ENCODE measurements at regions not wholly inside any gene's neighbourhood (a gene's known extent, or its start where the extent isn't known, plus 50 kb on each side); places are given as distances from the start of the nearest gene placed in this dataset.

GRCh38 chrX:40834225-40834624, 98.9 kb upstream of the MED14 start:
- Histone ChIP-seq H3K4ac (ENCODE audit: low read depth in 1 of 2, low read length in 2 of 2) (no peak overlapping the region), H3K18ac (ENCODE audit: low read depth in 1 of 2, low read length in 2 of 2) (no peak overlapping the region), H4K8ac (ENCODE audit: low read length) (no peak overlapping the region), H4K91ac (ENCODE audit: low read length) (no peak overlapping the region), H3K4me3 (ENCODE audit: insufficient read depth in 1 of 2, low read depth in 1 of 2, low read length in 2 of 2) (no peak overlapping the region), H3K23ac (ENCODE audit: low read length in 2 of 2) (no peak overlapping the region), H3K27ac (ENCODE audit: low read length, poor library complexity, severe bottlenecking) (no peak overlapping the region), H3K9ac (ENCODE audit: low read length) (no peak overlapping the region), H2BK5ac (ENCODE audit: low read depth, low read length, poor library complexity, severe bottlenecking) (no peak overlapping the region), H2AK5ac (ENCODE audit: low read length, severe bottlenecking) (no peak overlapping the region), H2BK12ac (ENCODE audit: low read length in 2 of 2) (no peak overlapping the region), H3K4me1 (ENCODE audit: control insufficient read depth, insufficient read depth, low read depth, low read length) (no peaks in the 10 kb centered on the region), H2BK15ac (ENCODE audit: low read depth, poor library complexity, severe bottlenecking) (no peak overlapping the region), H3K14ac (ENCODE audit: low read length in 2 of 2) (no peak overlapping the region), H3K9me3 (ENCODE audit: control insufficient read depth, low read length) (peaks cover 10% of the 10 kb centered on the region), H3K4me2 (ENCODE audit: low read length, poor library complexity, severe bottlenecking) (no peak overlapping the region), H3K36me3 (ENCODE audit: control insufficient read depth in 1 of 2, insufficient read depth in 2 of 2, low read depth in 1 of 2, low read length in 2 of 2) (no peaks in the 10 kb centered on the region), H3K27me3 (ENCODE audit: control insufficient read depth in 1 of 2, insufficient read depth in 1 of 2, low read length in 2 of 2) (peaks cover 0 to 32% of the 10 kb centered on the region in 2 experiments), H2BK120ac (ENCODE audit: low read depth, low read length) (no peak overlapping the region), H3K79me1 (replicated peaks; ENCODE audit: low read length, poor library complexity, severe bottlenecking) (no peaks in the 10 kb centered on the region), H2AFZ (ENCODE audit: low read depth, low read length) (no peak overlapping the region)
- WGBS, result 95% methylated on average over 32 of the region's 33 CpGs
- DNase-seq, result no peak

- no peak overlapping the region for H3K14ac ChIP-seq (ENCODE audit: low read length in 2 of 2)
- no peak overlapping the region for H2AFZ ChIP-seq (ENCODE audit: low read depth, low read length)
- no peak overlapping the region for H3K9ac ChIP-seq (ENCODE audit: low read length)
- no peak overlapping the region for H2BK5ac ChIP-seq (ENCODE audit: low read depth, low read length, poor library complexity, severe bottlenecking)
- H4K91ac ChIP-seq (ENCODE audit: low read length), result no peak overlapping the region
- no peak overlapping the region for H2BK120ac ChIP-seq (ENCODE audit: low read depth, low read length)
- peaks cover 0 to 37% of the 10 kb centered on the region in 2 experiments for H3K27me3 ChIP-seq (ENCODE audit: control insufficient read depth in 1 of 2, insufficient read depth in 1 of 2, low read length in 2 of 2)
- WGBS, result 90% methylated on average over 6 of the region's 7 CpGs
- H3K4me1 ChIP-seq (ENCODE audit: control insufficient read depth, insufficient read depth, low read depth, low read length), result no peaks in the 10 kb centered on the region
- H3K4me3 ChIP-seq (ENCODE audit: insufficient read depth in 1 of 2, low read depth in 1 of 2, low read length in 2 of 2), result no peak overlapping the region
- peaks cover 19% of the 10 kb centered on the region for H3K9me3 ChIP-seq (ENCODE audit: control insufficient read depth, low read length)
- H3K36me3 ChIP-seq (ENCODE audit: control insufficient read depth in 1 of 2, insufficient read depth in 2 of 2, low read depth in 1 of 2, low read length in 2 of 2), result no peaks in the 10 kb centered on the region
- no peak overlapping the region for H3K4ac ChIP-seq (ENCODE audit: low read depth in 1 of 2, low read length in 2 of 2)
- H3K79me1 ChIP-seq (replicated peaks; ENCODE audit: low read length, poor library complexity, severe bottlenecking), result no peaks in the 10 kb centered on the region
- no peak overlapping the region for H4K8ac ChIP-seq (ENCODE audit: low read length)
- H2AK5ac ChIP-seq (ENCODE audit: low read length, severe bottlenecking), result no peak overlapping the region
- H3K27ac ChIP-seq (ENCODE audit: low read length, poor library complexity, severe bottlenecking), result no peak overlapping the region
- no peak for DNase-seq
- no peak overlapping the region for H2BK12ac ChIP-seq (ENCODE audit: low read length in 2 of 2)
- H2BK15ac ChIP-seq (ENCODE audit: low read depth, poor library complexity, severe bottlenecking), result no peak overlapping the region
- no peak overlapping the region for H3K4me2 ChIP-seq (ENCODE audit: low read length, poor library complexity, severe bottlenecking)
- no peak overlapping the region for H3K23ac ChIP-seq (ENCODE audit: low read length in 2 of 2)
- H3K18ac ChIP-seq (ENCODE audit: low read depth in 1 of 2, low read length in 2 of 2), result no peak overlapping the region
These were observed 100.2 kb upstream of the MED14 start for GRCh38 chrX:40835526-40835925.

DNA sequence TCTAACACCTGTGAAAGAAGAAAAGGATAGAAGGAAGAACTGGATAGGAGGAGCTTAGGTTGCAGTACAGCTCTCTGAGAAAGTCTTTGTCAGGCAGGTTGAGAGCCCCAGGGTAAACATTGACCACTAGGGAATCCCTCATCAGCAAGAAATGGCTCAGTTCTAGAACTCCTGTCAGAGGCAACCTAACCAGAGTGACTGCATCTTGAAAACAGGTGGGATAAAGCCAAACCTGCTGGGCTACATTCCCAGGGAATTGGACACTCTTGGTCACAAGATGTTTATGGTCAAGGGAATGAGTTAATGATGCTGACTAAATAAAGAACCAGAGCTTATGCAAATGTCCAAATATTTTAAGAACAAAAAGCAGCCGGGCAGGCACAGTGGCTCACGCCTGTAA, 108.3 kb upstream of the MED14 start:
- Histone ChIP-seq H2BK5ac (ENCODE audit: low read depth, low read length, poor library complexity, severe bottlenecking) (no peak overlapping the region), H3K14ac (ENCODE audit: low read length in 2 of 2) (no peak overlapping the region), H3K4me3 (ENCODE audit: insufficient read depth in 1 of 2, low read depth in 1 of 2, low read length in 2 of 2) (no peak overlapping the region), H3K18ac (ENCODE audit: low read depth in 1 of 2, low read length in 2 of 2) (no peak overlapping the region), H2AFZ (ENCODE audit: low read depth, low read length) (no peak overlapping the region), H3K23ac (ENCODE audit: low read length in 2 of 2) (no peak overlapping the region), H3K4me2 (ENCODE audit: low read length, poor library complexity, severe bottlenecking) (no peak overlapping the region), H4K91ac (ENCODE audit: low read length) (no peak overlapping the region), H2BK120ac (ENCODE audit: low read depth, low read length) (no peak overlapping the region), H3K9me3 (ENCODE audit: control insufficient read depth, low read length) (peaks cover 29% of the 10 kb centered on the region), H3K4ac (ENCODE audit: low read depth in 1 of 2, low read length in 2 of 2) (no peak overlapping the region), H3K27me3 (ENCODE audit: control insufficient read depth in 1 of 2, insufficient read depth in 1 of 2, low read length in 2 of 2) (peaks cover 0 to 24% of the 10 kb centered on the region in 2 experiments), H4K8ac (ENCODE audit: low read length) (no peak overlapping the region), H3K27ac (ENCODE audit: low read length, poor library complexity, severe bottlenecking) (no peak overlapping the region), H2BK15ac (ENCODE audit: low read depth, poor library complexity, severe bottlenecking) (no peak overlapping the region), H3K36me3 (ENCODE audit: control insufficient read depth in 1 of 2, insufficient read depth in 2 of 2, low read depth in 1 of 2, low read length in 2 of 2) (no peaks in the 10 kb centered on the region), H2AK5ac (ENCODE audit: low read length, severe bottlenecking) (peak overlapping the region; percentile 77), H2BK12ac (ENCODE audit: low read length in 2 of 2) (no peak overlapping the region), H3K4me1 (ENCODE audit: control insufficient read depth, insufficient read depth, low read depth, low read length) (no peaks in the 10 kb centered on the region), H3K79me1 (replicated peaks; ENCODE audit: low read length, poor library complexity, severe bottlenecking) (no peaks in the 10 kb centered on the region), H3K9ac (ENCODE audit: low read length) (no peak overlapping the region)
- no peak for DNase-seq
- 100% methylated on average over 2 of the region's 2 CpGs for WGBS

DNA sequence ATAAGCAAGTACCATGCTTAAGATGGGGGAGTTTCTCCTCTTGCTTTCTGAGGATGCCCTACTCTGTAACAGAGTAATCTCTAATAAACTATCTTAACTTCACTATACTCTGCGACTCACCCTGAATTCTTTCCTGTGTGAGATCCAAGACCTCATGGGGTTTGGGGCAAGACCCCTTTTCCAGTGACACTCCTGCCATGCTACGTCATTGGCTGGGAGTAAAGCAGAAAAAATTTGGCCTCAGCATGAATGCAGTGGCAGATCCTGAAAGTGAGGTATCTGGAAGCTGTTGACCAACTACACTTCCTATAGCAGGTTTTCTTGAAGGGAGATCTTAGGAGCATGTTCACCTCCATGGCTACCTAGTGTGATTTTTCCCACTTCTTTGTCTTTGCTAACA, 109.1 kb upstream of the MED14 start:
- no peaks in the 10 kb centered on the region for H3K36me3 ChIP-seq (ENCODE audit: control insufficient read depth in 1 of 2, insufficient read depth in 2 of 2, low read depth in 1 of 2, low read length in 2 of 2)
- H3K4me1 ChIP-seq (ENCODE audit: control insufficient read depth, insufficient read depth, low read depth, low read length), result no peaks in the 10 kb centered on the region
- H2BK5ac ChIP-seq (ENCODE audit: low read depth, low read length, poor library complexity, severe bottlenecking), result peak overlapping the region; percentile 86
- H2AFZ ChIP-seq (ENCODE audit: low read depth, low read length), result no peak overlapping the region
- no peak overlapping the region for H2BK15ac ChIP-seq (ENCODE audit: low read depth, poor library complexity, severe bottlenecking)
- no peak overlapping the region for H3K9ac ChIP-seq (ENCODE audit: low read length)
- H3K4me3 ChIP-seq (ENCODE audit: insufficient read depth in 1 of 2, low read depth in 1 of 2, low read length in 2 of 2), result no peak overlapping the region
- H3K27ac ChIP-seq (ENCODE audit: low read length, poor library complexity, severe bottlenecking), result peak overlapping the region; percentile 94
- DNase-seq, result peak; percentile 1
- H3K4me2 ChIP-seq (ENCODE audit: low read length, poor library complexity, severe bottlenecking), result no peak overlapping the region
- H3K27me3 ChIP-seq (ENCODE audit: control insufficient read depth in 1 of 2, insufficient read depth in 1 of 2, low read length in 2 of 2), result peaks cover 0 to 24% of the 10 kb centered on the region in 2 experiments
- H3K18ac ChIP-seq (ENCODE audit: low read depth in 1 of 2, low read length in 2 of 2), result no peak overlapping the region
- no peaks in the 10 kb centered on the region for H3K79me1 ChIP-seq (replicated peaks; ENCODE audit: low read length, poor library complexity, severe bottlenecking)
- H3K4ac ChIP-seq (ENCODE audit: low read depth in 1 of 2, low read length in 2 of 2), result no peak overlapping the region
- H4K91ac ChIP-seq (ENCODE audit: low read length), result peak overlapping the region; percentile 80
- H3K9me3 ChIP-seq (ENCODE audit: control insufficient read depth, low read length), result peaks cover 26% of the 10 kb centered on the region
- WGBS, result 60% methylated on average over 1 of the region's 2 CpGs
- H4K8ac ChIP-seq (ENCODE audit: low read length), result no peak overlapping the region
- H2BK12ac ChIP-seq (ENCODE audit: low read length in 2 of 2), result peak overlapping the region in 1 of 2 experiments; percentile 77
- H2BK120ac ChIP-seq (ENCODE audit: low read depth, low read length), result no peak overlapping the region
- peak overlapping the region; percentile 75 for H2AK5ac ChIP-seq (ENCODE audit: low read length, severe bottlenecking)
- no peak overlapping the region for H3K14ac ChIP-seq (ENCODE audit: low read length in 2 of 2)
- no peak overlapping the region for H3K23ac ChIP-seq (ENCODE audit: low read length in 2 of 2)

Data from mesenchymal stem cell (in vitro differentiated cells and primary cell).